Endothelial cell of umbilical vein (primary cell): ENCODE measurements at regions not wholly inside any gene's neighbourhood (a gene's known extent, or its start where the extent isn't known, plus 50 kb on each side); places are given as distances from the start of the nearest gene placed in this dataset.

Experiments
- EZH2 ChIP-seq: IDR thresholded peaks from 2 replicates; pipeline ENCODE4 v1.6.1; 2012; ENCODE audit warnings: borderline replicate concordance, low read depth, mild to moderate bottlenecking, moderate library complexity, low read length, inconsistent platforms; ENCODE audit not compliant: severe bottlenecking
- FOS ChIP-seq: IDR thresholded peaks from 2 replicates; pipeline ENCODE4 v1.6.1; 2011; ENCODE audit warnings: mild to moderate bottlenecking, low read length, moderate library complexity, borderline replicate concordance; ENCODE audit not compliant: insufficient read depth
- POLR2A ChIP-seq: IDR thresholded peaks from 2 replicates; pipeline ENCODE4 v1.6.1; 2012; ENCODE audit warnings: low read depth, mild to moderate bottlenecking, control low read depth, low read length
- POLR2AphosphoS5 ChIP-seq: IDR thresholded peaks from 2 replicates; pipeline ENCODE4 v1.6.1; 2012; ENCODE audit warnings: low read depth, mild to moderate bottlenecking, control low read depth, low read length, moderate library complexity; ENCODE audit not compliant: insufficient read depth
- TF ChIP-seq, protein P1 (sequence below), 2 donors: IDR thresholded peaks; 1 replicate in 1 of 2; 2 replicates in 1 of 2; pipeline ENCODE4 v1.5.1; 2011; ENCODE audit warnings: low read length in 2 of 2, mild to moderate bottlenecking in 2 of 2, moderate library complexity in 2 of 2, control low read depth in 1 of 2, inconsistent platforms in 1 of 2, low read depth in 1 of 2; ENCODE audit not compliant: insufficient read depth in 1 of 2; ENCODE audit errors: extremely low read depth in 1 of 2

GRCh38 chr7:46687203-46687602, 766.1 kb upstream of the IGFBP3 start:
- TF ChIP-seq, protein P1, sequence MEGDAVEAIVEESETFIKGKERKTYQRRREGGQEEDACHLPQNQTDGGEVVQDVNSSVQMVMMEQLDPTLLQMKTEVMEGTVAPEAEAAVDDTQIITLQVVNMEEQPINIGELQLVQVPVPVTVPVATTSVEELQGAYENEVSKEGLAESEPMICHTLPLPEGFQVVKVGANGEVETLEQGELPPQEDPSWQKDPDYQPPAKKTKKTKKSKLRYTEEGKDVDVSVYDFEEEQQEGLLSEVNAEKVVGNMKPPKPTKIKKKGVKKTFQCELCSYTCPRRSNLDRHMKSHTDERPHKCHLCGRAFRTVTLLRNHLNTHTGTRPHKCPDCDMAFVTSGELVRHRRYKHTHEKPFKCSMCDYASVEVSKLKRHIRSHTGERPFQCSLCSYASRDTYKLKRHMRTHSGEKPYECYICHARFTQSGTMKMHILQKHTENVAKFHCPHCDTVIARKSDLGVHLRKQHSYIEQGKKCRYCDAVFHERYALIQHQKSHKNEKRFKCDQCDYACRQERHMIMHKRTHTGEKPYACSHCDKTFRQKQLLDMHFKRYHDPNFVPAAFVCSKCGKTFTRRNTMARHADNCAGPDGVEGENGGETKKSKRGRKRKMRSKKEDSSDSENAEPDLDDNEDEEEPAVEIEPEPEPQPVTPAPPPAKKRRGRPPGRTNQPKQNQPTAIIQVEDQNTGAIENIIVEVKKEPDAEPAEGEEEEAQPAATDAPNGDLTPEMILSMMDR (IDR thresholded peaks at IDR 0.05; ENCODE audit: extremely low read depth in 1 of 2, insufficient read depth in 1 of 2, low read depth in 1 of 2, low read length in 2 of 2): no peak
- no peak for TF ChIP-seq FOS
- TF ChIP-seq POLR2AphosphoS5: no peak
- TF ChIP-seq POLR2A: no peak
- no peak for TF ChIP-seq EZH2
